ENCODE measurements at regions not wholly inside any gene's neighbourhood (a gene's known extent, or its start where the extent isn't known, plus 50 kb on each side); places are given as distances from the start of the nearest gene placed in this dataset.

GRCh38 chr10:130745251-130745650 lies 566.3 kb downstream of the TCERG1L start:
- TF ChIP-seq CTCF (IDR thresholded peaks at IDR 0.05; ENCODE audit: insufficient read depth, low read length, poor library complexity, severe bottlenecking), result no peak
- Histone ChIP-seq H3K27me3 (replicated peaks; ENCODE audit: control insufficient read depth, insufficient read depth, low read length) (no peaks in the 10 kb centered on the region), H3K4me3 (replicated peaks; ENCODE audit: low read depth, low read length) (no peak overlapping the region), H3K36me3 (ENCODE audit: control insufficient read depth, insufficient read depth, low read length) (no peaks in the 10 kb centered on the region)
- no peak for DNase-seq (ENCODE audit: extremely low read depth, insufficient read length)

- TF ChIP-seq CTCF (IDR thresholded peaks at IDR 0.05; ENCODE audit: insufficient read depth, low read length, poor library complexity, severe bottlenecking), result no peak
- Histone ChIP-seq H3K36me3 (ENCODE audit: control insufficient read depth, insufficient read depth, low read length) (no peaks in the 10 kb centered on the region), H3K4me3 (replicated peaks; ENCODE audit: low read depth, low read length) (no peak overlapping the region), H3K27me3 (replicated peaks; ENCODE audit: control insufficient read depth, insufficient read depth, low read length) (no peaks in the 10 kb centered on the region)
- DNase-seq (ENCODE audit: extremely low read depth, insufficient read length), result no peak
Measured at GRCh38 chr10:130745821-130746220, 565.7 kb downstream of the TCERG1L start.

- DNase-seq (ENCODE audit: extremely low read depth, insufficient read length), result no peak
- Histone ChIP-seq H3K36me3 (ENCODE audit: control insufficient read depth, insufficient read depth, low read length) (no peaks in the 10 kb centered on the region), H3K27me3 (replicated peaks; ENCODE audit: control insufficient read depth, insufficient read depth, low read length) (no peaks in the 10 kb centered on the region), H3K4me3 (replicated peaks; ENCODE audit: low read depth, low read length) (no peak overlapping the region)
- TF ChIP-seq CTCF (IDR thresholded peaks at IDR 0.05; ENCODE audit: insufficient read depth, low read length, poor library complexity, severe bottlenecking), result no peak
Measured at GRCh38 chr10:130746311-130746710, 565.2 kb downstream of the TCERG1L start.

GRCh38 chr10:130747356-130747755 lies 564.2 kb downstream of the TCERG1L start:
- Histone ChIP-seq H3K27me3 (replicated peaks; ENCODE audit: control insufficient read depth, insufficient read depth, low read length) (no peaks in the 10 kb centered on the region), H3K36me3 (ENCODE audit: control insufficient read depth, insufficient read depth, low read length) (no peaks in the 10 kb centered on the region), H3K4me3 (replicated peaks; ENCODE audit: low read depth, low read length) (no peak overlapping the region)
- no peak for DNase-seq (ENCODE audit: extremely low read depth, insufficient read length)
- TF ChIP-seq CTCF (IDR thresholded peaks at IDR 0.05; ENCODE audit: insufficient read depth, low read length, poor library complexity, severe bottlenecking), result no peak

GRCh38 chr10:130747946-130748345 lies 563.6 kb downstream of the TCERG1L start:
- Histone ChIP-seq H3K27me3 (replicated peaks; ENCODE audit: control insufficient read depth, insufficient read depth, low read length) (no peaks in the 10 kb centered on the region), H3K36me3 (ENCODE audit: control insufficient read depth, insufficient read depth, low read length) (no peaks in the 10 kb centered on the region), H3K4me3 (replicated peaks; ENCODE audit: low read depth, low read length) (no peak overlapping the region)
- TF ChIP-seq CTCF (IDR thresholded peaks at IDR 0.05; ENCODE audit: insufficient read depth, low read length, poor library complexity, severe bottlenecking), result no peak
- DNase-seq (ENCODE audit: extremely low read depth, insufficient read length), result no peak

GRCh38 chr10:130748409-130749057 lies 563.0 kb downstream of the TCERG1L start:
- H3K27me3 ChIP-seq (replicated peaks; ENCODE audit: control insufficient read depth, insufficient read depth, low read length), result no peaks in the 10 kb centered on the region
- no peak for TF ChIP-seq CTCF (IDR thresholded peaks at IDR 0.05; ENCODE audit: insufficient read depth, low read length, poor library complexity, severe bottlenecking)

More at GRCh38 chr10:130748409-130749057, 563.0 kb downstream of the TCERG1L start:
- H3K36me3 ChIP-seq (ENCODE audit: control insufficient read depth, insufficient read depth, low read length), result no peaks in the 10 kb centered on the region
- no peak overlapping the region for H3K4me3 ChIP-seq (replicated peaks; ENCODE audit: low read depth, low read length)
- DNase-seq (ENCODE audit: extremely low read depth, insufficient read length), result no peak
